Hepatocyte (in vitro differentiated cells): ENCODE measurements at regions not wholly inside any gene's neighbourhood (a gene's known extent, or its start where the extent isn't known, plus 50 kb on each side); places are given as distances from the start of the nearest gene placed in this dataset.

Source experiments
- EZH2 ChIP-seq: fragments of 200-600 bp; sonication (generic); IDR thresholded peaks from 2 replicates; pipeline ENCODE4 v1.6.1; 2016; ENCODE audit warnings: antibody characterized with exemption, mild to moderate bottlenecking, borderline replicate concordance
- EZH2phosphoT487 ChIP-seq: fragments of 200-600 bp; sonication (generic); IDR thresholded peaks from one replicate; pipeline ENCODE4 v1.6.1; 2018; ENCODE audit warnings: antibody characterized with exemption, mild to moderate bottlenecking, low read depth, moderate library complexity; ENCODE audit not compliant: unreplicated experiment, severe bottlenecking
- TF ChIP-seq, protein P1 (sequence below): fragments of 200-600 bp; sonication (generic); IDR thresholded peaks from 2 replicates; pipeline ENCODE4 v1.5.1; 2016; ENCODE audit warnings: antibody characterized with exemption, mild to moderate bottlenecking; ENCODE audit not compliant: poor library complexity

GRCh38 chr7:35374858-35375257 is 121.0 kb upstream of the TBX20 start:
- TF ChIP-seq, protein P1, sequence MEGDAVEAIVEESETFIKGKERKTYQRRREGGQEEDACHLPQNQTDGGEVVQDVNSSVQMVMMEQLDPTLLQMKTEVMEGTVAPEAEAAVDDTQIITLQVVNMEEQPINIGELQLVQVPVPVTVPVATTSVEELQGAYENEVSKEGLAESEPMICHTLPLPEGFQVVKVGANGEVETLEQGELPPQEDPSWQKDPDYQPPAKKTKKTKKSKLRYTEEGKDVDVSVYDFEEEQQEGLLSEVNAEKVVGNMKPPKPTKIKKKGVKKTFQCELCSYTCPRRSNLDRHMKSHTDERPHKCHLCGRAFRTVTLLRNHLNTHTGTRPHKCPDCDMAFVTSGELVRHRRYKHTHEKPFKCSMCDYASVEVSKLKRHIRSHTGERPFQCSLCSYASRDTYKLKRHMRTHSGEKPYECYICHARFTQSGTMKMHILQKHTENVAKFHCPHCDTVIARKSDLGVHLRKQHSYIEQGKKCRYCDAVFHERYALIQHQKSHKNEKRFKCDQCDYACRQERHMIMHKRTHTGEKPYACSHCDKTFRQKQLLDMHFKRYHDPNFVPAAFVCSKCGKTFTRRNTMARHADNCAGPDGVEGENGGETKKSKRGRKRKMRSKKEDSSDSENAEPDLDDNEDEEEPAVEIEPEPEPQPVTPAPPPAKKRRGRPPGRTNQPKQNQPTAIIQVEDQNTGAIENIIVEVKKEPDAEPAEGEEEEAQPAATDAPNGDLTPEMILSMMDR = no peak
- TF ChIP-seq EZH2phosphoT487 (no peak), EZH2 (no peak)
